Endodermal cell (in vitro differentiated cells): ENCODE measurements at regions not wholly inside any gene's neighbourhood (a gene's known extent, or its start where the extent isn't known, plus 50 kb on each side); places are given as distances from the start of the nearest gene placed in this dataset. TPM values are rescaled to one million over a fixed set of nuclear protein-coding genes. Genes with fewer than 3 reads are reported as not detected.

Experiments
- DNase-seq: peaks from one replicate; pipeline ENCODE4 v3.0.0-alpha.2; 2017
- H3K27ac ChIP-seq: 2 replicates; pipeline ENCODE4 v1.5.1; 2013; ENCODE audit warnings: mild to moderate bottlenecking, low read depth, low read length, moderate library complexity
- H3K27me3 ChIP-seq: 2 replicates; pipeline ENCODE4 v1.6.1; 2013; ENCODE audit warnings: mild to moderate bottlenecking, low read length, moderate library complexity; ENCODE audit not compliant: insufficient read depth, control insufficient read depth, poor library complexity, severe bottlenecking
- H3K36me3 ChIP-seq: 2 replicates; pipeline ENCODE4 v1.7.0; 2013; ENCODE audit warnings: mild to moderate bottlenecking, low read length, moderate library complexity; ENCODE audit not compliant: control insufficient read depth, insufficient read depth
- H3K4me1 ChIP-seq: one replicate; pipeline ENCODE4 v1.7.0; 2013; ENCODE audit warnings: low read length; ENCODE audit not compliant: control insufficient read depth, insufficient read depth
- H3K4me3 ChIP-seq: 2 replicates; pipeline ENCODE4 v1.5.1; 2013; ENCODE audit warnings: mild to moderate bottlenecking, low read length, moderate library complexity
- H3K9ac ChIP-seq: 2 replicates; pipeline ENCODE4 v1.6.1; 2013; ENCODE audit warnings: mild to moderate bottlenecking, low read length, moderate library complexity; ENCODE audit not compliant: poor library complexity, severe bottlenecking; ENCODE audit errors: extremely low read depth
- H3K9me3 ChIP-seq: 2 replicates; pipeline ENCODE4 v1.6.1; 2013; ENCODE audit warnings: mild to moderate bottlenecking, low read length, moderate library complexity; ENCODE audit not compliant: control insufficient read depth
- H3K27ac Mint-ChIP-seq: 2 replicates; pipeline ENCODE4 v1.8.0; 2020; ENCODE audit warnings: mixed read lengths
- H3K27me3 Mint-ChIP-seq: 2 replicates; pipeline ENCODE4 v1.8.0; 2021; ENCODE audit warnings: mild to moderate bottlenecking, mixed read lengths; ENCODE audit not compliant: insufficient read depth
- H3K36me3 Mint-ChIP-seq: 2 replicates; pipeline ENCODE4 v1.8.0; 2020; ENCODE audit warnings: low read depth, mixed read lengths
- H3K4me1 Mint-ChIP-seq: 2 replicates; pipeline ENCODE4 v1.8.0; 2020; ENCODE audit warnings: mixed read lengths
- H3K4me3 Mint-ChIP-seq: 2 replicates; pipeline ENCODE4 v1.8.0; 2020; ENCODE audit warnings: mild to moderate bottlenecking, moderate library complexity, mixed read lengths
- H3K9me3 Mint-ChIP-seq: 2 replicates; pipeline ENCODE4 v1.8.0; 2020; ENCODE audit warnings: mild to moderate bottlenecking, mixed read lengths
- CTCF ChIP-seq: fragments of 200-600 bp; sonication (generic); conservative IDR thresholded peaks from 2 replicates; pipeline ENCODE4 v1.5.0; 2021; ENCODE audit warnings: antibody characterized with exemption, mild to moderate bottlenecking
- WGBS, 2 experiments: methylation state at CpG; one replicate each; pipeline versions ENCODE4 v1.1.5 to v1.1.7; 2013; ENCODE audit warnings: missing lambda C conversion rate in 2 of 2, mixed read lengths in 1 of 2; ENCODE audit not compliant: insufficient coverage in 1 of 2, insufficient read length in 1 of 2; 5-methylcytosine and 5-hydroxymethylcytosine counted together
- microRNA-seq: library from miRNA; unstranded; fragments of <30 nt; microRNA quantifications from one replicate; pipeline ENCODE4 v1.2.0, GENCODE V29; 2020; ENCODE audit warnings: borderline microRNAs expressed

GRCh38 chr22:22835242-22835641 lies 52.4 kb upstream of the IGLL5 start:
- WGBS, 2 experiments, result 70 to 89% methylated on average over 3 to 4 of the region's 4 CpGs
- Histone ChIP-seq H3K4me1 (no peaks in the 10 kb centered on the region), H3K9ac (no peak overlapping the region), H3K27me3 (peaks cover 33% of the 10 kb centered on the region), H3K9me3 (peaks cover 6% of the 10 kb centered on the region), H3K27ac (no peak overlapping the region), H3K36me3 (no peaks in the 10 kb centered on the region), H3K4me3 (no peak overlapping the region)
- peaks cover 4% of the 10 kb centered on the region for H3K9me3 Mint-ChIP-seq
- no peak overlapping the region for H3K27ac Mint-ChIP-seq
- peaks cover 73% of the 10 kb centered on the region for H3K27me3 Mint-ChIP-seq
- no peak for DNase-seq
- no peak for TF ChIP-seq CTCF
- H3K4me1 Mint-ChIP-seq, result no peaks in the 10 kb centered on the region
- H3K36me3 Mint-ChIP-seq, result no peaks in the 10 kb centered on the region
- no peak overlapping the region for H3K4me3 Mint-ChIP-seq

- H3K9me3 Mint-ChIP-seq, result peaks cover 4% of the 10 kb centered on the region
- Histone ChIP-seq H3K4me3 (no peak overlapping the region), H3K36me3 (no peaks in the 10 kb centered on the region), H3K27ac (no peak overlapping the region), H3K9me3 (peaks cover under 1% of the 10 kb centered on the region), H3K4me1 (no peaks in the 10 kb centered on the region), H3K9ac (no peak overlapping the region), H3K27me3 (peaks cover 32% of the 10 kb centered on the region)
- TF ChIP-seq CTCF, result no peak
- 80 to 92% methylated on average over 1 to 2 of the region's 3 CpGs for WGBS, 2 experiments
- H3K27me3 Mint-ChIP-seq, result peaks cover 73% of the 10 kb centered on the region
- no peak for DNase-seq
- H3K36me3 Mint-ChIP-seq, result no peaks in the 10 kb centered on the region
- no peak overlapping the region for H3K4me3 Mint-ChIP-seq
- H3K4me1 Mint-ChIP-seq, result no peaks in the 10 kb centered on the region
- no peak overlapping the region for H3K27ac Mint-ChIP-seq
These were observed 51.8 kb upstream of the IGLL5 start for GRCh38 chr22:22835771-22836291.

- Histone ChIP-seq H3K9ac (no peak overlapping the region), H3K27me3 (peaks cover 32% of the 10 kb centered on the region), H3K36me3 (no peaks in the 10 kb centered on the region), H3K9me3 (no peaks in the 10 kb centered on the region), H3K4me3 (no peak overlapping the region), H3K4me1 (no peaks in the 10 kb centered on the region), H3K27ac (no peak overlapping the region)
- H3K4me1 Mint-ChIP-seq, result no peaks in the 10 kb centered on the region
- no peak overlapping the region for H3K4me3 Mint-ChIP-seq
- peaks cover 75% of the 10 kb centered on the region for H3K27me3 Mint-ChIP-seq
- H3K9me3 Mint-ChIP-seq, result no peaks in the 10 kb centered on the region
- no peaks in the 10 kb centered on the region for H3K36me3 Mint-ChIP-seq
- WGBS, 2 experiments, result 86% methylated on average over 6 of the region's 6 CpGs; no CpG with 5 or more reads in 1 of the 2 experiments
- TF ChIP-seq CTCF, result no peak
- H3K27ac Mint-ChIP-seq, result no peak overlapping the region
- DNase-seq, result no peak
These were observed 51.0 kb upstream of the IGLL5 start for GRCh38 chr22:22836635-22837034.

Small RNAs in the stretch of these regions (microRNA-seq; reads per million reads assigned to microRNA genes)
- gene MIR650, result not detected
